ENCODE measurements at regions not wholly inside any gene's neighbourhood (a gene's known extent, or its start where the extent isn't known, plus 50 kb on each side); places are given as distances from the start of the nearest gene placed in this dataset.

- H3K4me3 ChIP-seq (ENCODE audit: low read length) = no peak overlapping the region
- no peaks in the 10 kb centered on the region for H3K27me3 ChIP-seq (ENCODE audit: insufficient read depth, low read length)
- peaks cover 39% of the 10 kb centered on the region for H3K4me1 ChIP-seq (ENCODE audit: insufficient read depth, low read length)
- H3K9me3 ChIP-seq (ENCODE audit: low read depth, low read length) = no peaks in the 10 kb centered on the region
Measured at GRCh38 chr2:223459328-223459939, 142.7 kb downstream of the SCG2 start.

GRCh38 chr2:223460209-223460608 is 142.0 kb downstream of the SCG2 start:
- no peaks in the 10 kb centered on the region for H3K9me3 ChIP-seq (ENCODE audit: low read depth, low read length)
- H3K4me1 ChIP-seq (ENCODE audit: insufficient read depth, low read length) = peaks cover 47% of the 10 kb centered on the region
- H3K4me3 ChIP-seq (ENCODE audit: low read length) = no peak overlapping the region
- H3K27me3 ChIP-seq (ENCODE audit: insufficient read depth, low read length) = no peaks in the 10 kb centered on the region

GRCh38 chr2:223460774-223461211 is 141.4 kb downstream of the SCG2 start:
- Histone ChIP-seq H3K4me3 (ENCODE audit: low read length) (no peak overlapping the region), H3K9me3 (ENCODE audit: low read depth, low read length) (no peaks in the 10 kb centered on the region), H3K4me1 (ENCODE audit: insufficient read depth, low read length) (peaks cover 53% of the 10 kb centered on the region), H3K27me3 (ENCODE audit: insufficient read depth, low read length) (no peaks in the 10 kb centered on the region)

GRCh38 chr2:223464071-223464470 is 138.1 kb downstream of the SCG2 start:
- peaks cover 67% of the 10 kb centered on the region for H3K4me1 ChIP-seq (ENCODE audit: insufficient read depth, low read length)
- no peak overlapping the region for H3K4me3 ChIP-seq (ENCODE audit: low read length)
- H3K27me3 ChIP-seq (ENCODE audit: insufficient read depth, low read length) = no peaks in the 10 kb centered on the region
- H3K9me3 ChIP-seq (ENCODE audit: low read depth, low read length) = no peaks in the 10 kb centered on the region

- no peak overlapping the region for H3K4me3 ChIP-seq (ENCODE audit: low read length)
- no peaks in the 10 kb centered on the region for H3K9me3 ChIP-seq (ENCODE audit: low read depth, low read length)
- H3K4me1 ChIP-seq (ENCODE audit: insufficient read depth, low read length) = peaks cover 54% of the 10 kb centered on the region
- no peaks in the 10 kb centered on the region for H3K27me3 ChIP-seq (ENCODE audit: insufficient read depth, low read length)
Measured at GRCh38 chr2:223465793-223466192, 136.4 kb downstream of the SCG2 start.

GRCh38 chr2:223467196-223467595 is 135.0 kb downstream of the SCG2 start:
- no peaks in the 10 kb centered on the region for H3K9me3 ChIP-seq (ENCODE audit: low read depth, low read length)
- no peak overlapping the region for H3K4me3 ChIP-seq (ENCODE audit: low read length)
- H3K4me1 ChIP-seq (ENCODE audit: insufficient read depth, low read length) = peaks cover 43% of the 10 kb centered on the region

GRCh38 chr2:223469270-223470046 is 132.7 kb downstream of the SCG2 start:
- Histone ChIP-seq H3K4me3 (ENCODE audit: low read length) (no peak overlapping the region), H3K4me1 (ENCODE audit: insufficient read depth, low read length) (peaks cover 27% of the 10 kb centered on the region), H3K9me3 (ENCODE audit: low read depth, low read length) (no peaks in the 10 kb centered on the region), H3K27me3 (ENCODE audit: insufficient read depth, low read length) (no peaks in the 10 kb centered on the region)

More at GRCh38 chr2:223467196-223467595, 135.0 kb downstream of the SCG2 start:
- no peaks in the 10 kb centered on the region for H3K27me3 ChIP-seq (ENCODE audit: insufficient read depth, low read length)

GRCh38 chr2:223470602-223471001 is 131.6 kb downstream of the SCG2 start:
- Histone ChIP-seq H3K9me3 (ENCODE audit: low read depth, low read length) (no peaks in the 10 kb centered on the region), H3K4me3 (ENCODE audit: low read length) (no peak overlapping the region), H3K27me3 (ENCODE audit: insufficient read depth, low read length) (no peaks in the 10 kb centered on the region), H3K4me1 (ENCODE audit: insufficient read depth, low read length) (peaks cover 16% of the 10 kb centered on the region)

GRCh38 chr2:223472771-223473170 is 129.4 kb downstream of the SCG2 start:
- Histone ChIP-seq H3K4me1 (ENCODE audit: insufficient read depth, low read length) (peaks cover under 1% of the 10 kb centered on the region), H3K27me3 (ENCODE audit: insufficient read depth, low read length) (no peaks in the 10 kb centered on the region), H3K9me3 (ENCODE audit: low read depth, low read length) (no peaks in the 10 kb centered on the region), H3K4me3 (ENCODE audit: low read length) (no peak overlapping the region)

- H3K27me3 ChIP-seq (ENCODE audit: insufficient read depth, low read length) = no peaks in the 10 kb centered on the region
- H3K4me3 ChIP-seq (ENCODE audit: low read length) = no peak overlapping the region
- no peaks in the 10 kb centered on the region for H3K4me1 ChIP-seq (ENCODE audit: insufficient read depth, low read length)
- no peaks in the 10 kb centered on the region for H3K9me3 ChIP-seq (ENCODE audit: low read depth, low read length)
Measured at GRCh38 chr2:223474893-223475292, 127.3 kb downstream of the SCG2 start.

GRCh38 chr2:223475901-223476300 is 126.3 kb downstream of the SCG2 start:
- Histone ChIP-seq H3K27me3 (ENCODE audit: insufficient read depth, low read length) (no peaks in the 10 kb centered on the region), H3K9me3 (ENCODE audit: low read depth, low read length) (no peaks in the 10 kb centered on the region)

GRCh38 chr2:223477318-223477717 is 124.8 kb downstream of the SCG2 start:
- Histone ChIP-seq H3K27me3 (ENCODE audit: insufficient read depth, low read length) (no peaks in the 10 kb centered on the region), H3K4me3 (ENCODE audit: low read length) (no peak overlapping the region), H3K4me1 (ENCODE audit: insufficient read depth, low read length) (no peaks in the 10 kb centered on the region), H3K9me3 (ENCODE audit: low read depth, low read length) (no peaks in the 10 kb centered on the region)

More at GRCh38 chr2:223475901-223476300, 126.3 kb downstream of the SCG2 start:
- H3K4me1 ChIP-seq (ENCODE audit: insufficient read depth, low read length) = no peaks in the 10 kb centered on the region
- H3K4me3 ChIP-seq (ENCODE audit: low read length) = no peak overlapping the region

GRCh38 chr2:223481486-223481885 is 120.7 kb downstream of the SCG2 start:
- H3K4me1 ChIP-seq (ENCODE audit: insufficient read depth, low read length) = no peaks in the 10 kb centered on the region
- H3K27me3 ChIP-seq (ENCODE audit: insufficient read depth, low read length) = no peaks in the 10 kb centered on the region
- no peaks in the 10 kb centered on the region for H3K9me3 ChIP-seq (ENCODE audit: low read depth, low read length)
- no peak overlapping the region for H3K4me3 ChIP-seq (ENCODE audit: low read length)

- Histone ChIP-seq H3K9me3 (ENCODE audit: low read depth, low read length) (no peaks in the 10 kb centered on the region), H3K27me3 (ENCODE audit: insufficient read depth, low read length) (no peaks in the 10 kb centered on the region), H3K4me1 (ENCODE audit: insufficient read depth, low read length) (no peaks in the 10 kb centered on the region), H3K4me3 (ENCODE audit: low read length) (no peak overlapping the region)
Measured at GRCh38 chr2:223486751-223487150, 115.4 kb downstream of the SCG2 start.

- H3K27me3 ChIP-seq (ENCODE audit: insufficient read depth, low read length) = no peaks in the 10 kb centered on the region
- H3K4me1 ChIP-seq (ENCODE audit: insufficient read depth, low read length) = no peaks in the 10 kb centered on the region
- no peaks in the 10 kb centered on the region for H3K9me3 ChIP-seq (ENCODE audit: low read depth, low read length)
- no peak overlapping the region for H3K4me3 ChIP-seq (ENCODE audit: low read length)
Measured at GRCh38 chr2:223487214-223487846, 114.8 kb downstream of the SCG2 start.

Measured in mononuclear cell (primary cell).